Jurkat, Clone E6-1 (cell line): ENCODE measurements at regions not wholly inside any gene's neighbourhood (a gene's known extent, or its start where the extent isn't known, plus 50 kb on each side); places are given as distances from the start of the nearest gene placed in this dataset.
"Not testable (repeated sequence)": the region's sequence is repeated elsewhere in the genome, so short reads cannot be mapped to it uniquely, and the experiment has no call there.

Experiments used
- DNase-seq: peaks from one replicate; pipeline ENCODE4 v3.0.0-alpha.2; 2011; ENCODE audit warnings: low read depth, low spot score
- H3K4me3 ChIP-seq: 2 replicates; pipeline ENCODE4 v1.5.1; 2011; ENCODE audit warnings: mild to moderate bottlenecking, low read length, control low read depth, moderate library complexity

- DNase-seq, result no peak
- H3K4me3 ChIP-seq, result no peak overlapping the region
These were observed 59.3 kb downstream of the GPR88 start for GRCh38 chr1:100597061-100597741.

GRCh38 chr1:100597784-100598183, 59.8 kb downstream of the GPR88 start:
- no peak overlapping the region for H3K4me3 ChIP-seq
- no peak for DNase-seq

- H3K4me3 ChIP-seq, DNase-seq: not testable (repeated sequence)
These were observed 62.4 kb downstream of the GPR88 start for GRCh38 chr1:100600377-100600776.

- not testable (repeated sequence) for H3K4me3 ChIP-seq, DNase-seq
These were observed 64.1 kb downstream of the GPR88 start for GRCh38 chr1:100602028-100602427.

- no peak overlapping the region for H3K4me3 ChIP-seq
These were observed 66.4 kb downstream of the GPR88 start for GRCh38 chr1:100604372-100604771.

GRCh38 chr1:100606438-100606837, 68.5 kb downstream of the GPR88 start:
- no peak for DNase-seq
- no peak overlapping the region for H3K4me3 ChIP-seq

More at GRCh38 chr1:100604372-100604771, 66.4 kb downstream of the GPR88 start:
- no peak for DNase-seq

- DNase-seq, result no peak
- H3K4me3 ChIP-seq, result no peak overlapping the region
These were observed 69.8 kb downstream of the GPR88 start for GRCh38 chr1:100607628-100608240.

GRCh38 chr1:100609849-100610248, 71.9 kb downstream of the GPR88 start:
- no peak for DNase-seq
- H3K4me3 ChIP-seq, result no peak overlapping the region

- H3K4me3 ChIP-seq, result no peak overlapping the region
- DNase-seq, result no peak
These were observed 73.1 kb downstream of the GPR88 start for GRCh38 chr1:100611086-100611485.

- no peak for DNase-seq
- no peak overlapping the region for H3K4me3 ChIP-seq
These were observed 74.6 kb downstream of the GPR88 start for GRCh38 chr1:100612540-100612939.

GRCh38 chr1:100613817-100614559, 76.0 kb downstream of the GPR88 start:
- no peak overlapping the region for H3K4me3 ChIP-seq
- DNase-seq, result peak; percentile 72

GRCh38 chr1:100614570-100614969, 76.6 kb downstream of the GPR88 start:
- DNase-seq, result no peak
- H3K4me3 ChIP-seq, result no peak overlapping the region

GRCh38 chr1:100615686-100616085, 77.7 kb downstream of the GPR88 start:
- no peak overlapping the region for H3K4me3 ChIP-seq
- no peak for DNase-seq

- no peak overlapping the region for H3K4me3 ChIP-seq
These were observed 78.2 kb downstream of the GPR88 start for GRCh38 chr1:100616121-100616621.

GRCh38 chr1:100622037-100622436, 84.1 kb downstream of the GPR88 start:
- no peak overlapping the region for H3K4me3 ChIP-seq
- no peak for DNase-seq

More at GRCh38 chr1:100616121-100616621, 78.2 kb downstream of the GPR88 start:
- no peak for DNase-seq

GRCh38 chr1:100622506-100622905, 84.6 kb downstream of the GPR88 start:
- no peak for DNase-seq
- no peak overlapping the region for H3K4me3 ChIP-seq

GRCh38 chr1:100622966-100623762, 85.2 kb downstream of the GPR88 start:
- no peak for DNase-seq
- H3K4me3 ChIP-seq, result no peak overlapping the region

- H3K4me3 ChIP-seq, result no peak overlapping the region
- no peak for DNase-seq
These were observed 87.1 kb downstream of the GPR88 start for GRCh38 chr1:100624886-100625610.

- H3K4me3 ChIP-seq, result no peak overlapping the region
- no peak for DNase-seq
These were observed 88.5 kb downstream of the GPR88 start for GRCh38 chr1:100626397-100626796.
